Ishikawa (cell line): ENCODE measurements at regions not wholly inside any gene's neighbourhood (a gene's known extent, or its start where the extent isn't known, plus 50 kb on each side); places are given as distances from the start of the nearest gene placed in this dataset.

ENCODE experiments used
- EP300 ChIP-seq: IDR thresholded peaks from 2 replicates; pipeline ENCODE4 v1.6.1; 2012; ENCODE audit warnings: borderline replicate concordance
- REST ChIP-seq: IDR thresholded peaks from 2 replicates; pipeline ENCODE4 v1.6.1; 2012; ENCODE audit warnings: low read depth, mild to moderate bottlenecking
- TEAD4 ChIP-seq: IDR thresholded peaks from 2 replicates; pipeline ENCODE4 v1.6.1; 2012

GRCh38 chr4:164192844-164193243 is 561.1 kb upstream of the SMIM31 start:
- TF ChIP-seq EP300 (no peak), TEAD4 (no peak), REST (no peak)
